Stimulated activated naive CD8-positive, alpha-beta T cell treated with anti-CD3 and anti-CD28 coated beads, Interleukin-15, Interleukin-2, amounts not matched to agents 100 U/mL and 50 U/mL, for 24 hours (primary cell): ENCODE measurements at regions not wholly inside any gene's neighbourhood (a gene's known extent, or its start where the extent isn't known, plus 50 kb on each side); places are given as distances from the start of the nearest gene placed in this dataset.

Experiments used
- ATAC-seq: fragments of 150-1000 bp; cut with Tn5 transposase; one replicate; pipeline ENCODE4 v1.10.0; 2021
- DNase-seq: peaks from one replicate; pipeline ENCODE4 v3.0.0; 2021

- DNase-seq (no peak), ATAC-seq (no peak)
These were observed 576.1 kb upstream of the RGS18 start for GRCh38 chr1:191582169-191582568.

- ATAC-seq (no peak), DNase-seq (no peak)
These were observed 573.2 kb upstream of the RGS18 start for GRCh38 chr1:191585095-191585494.

- DNase-seq (no peak), ATAC-seq (no peak)
These were observed 569.4 kb upstream of the RGS18 start for GRCh38 chr1:191588905-191589304.

GRCh38 chr1:191589536-191589935, 568.7 kb upstream of the RGS18 start:
- ATAC-seq (no peak), DNase-seq (no peak)

GRCh38 chr1:191590578-191590977, 567.7 kb upstream of the RGS18 start:
- ATAC-seq: no peak
- DNase-seq: no peak

- ATAC-seq (no peak), DNase-seq (no peak)
These were observed 566.2 kb upstream of the RGS18 start for GRCh38 chr1:191592039-191592438.

- no peak for DNase-seq
- no peak for ATAC-seq
These were observed 565.4 kb upstream of the RGS18 start for GRCh38 chr1:191592907-191593306.

GRCh38 chr1:191595170-191595569, 563.1 kb upstream of the RGS18 start:
- DNase-seq: no peak

GRCh38 chr1:191608367-191608766, 549.9 kb upstream of the RGS18 start:
- ATAC-seq: no peak

More at GRCh38 chr1:191595170-191595569, 563.1 kb upstream of the RGS18 start:
- no peak for ATAC-seq

GRCh38 chr1:191609305-191609704, 549.0 kb upstream of the RGS18 start:
- DNase-seq (no peak), ATAC-seq (no peak)

More at GRCh38 chr1:191608367-191608766, 549.9 kb upstream of the RGS18 start:
- no peak for DNase-seq

- no peak for ATAC-seq
- DNase-seq: no peak
These were observed 543.0 kb upstream of the RGS18 start for GRCh38 chr1:191615101-191615821.

GRCh38 chr1:191618181-191618580, 540.1 kb upstream of the RGS18 start:
- DNase-seq (no peak), ATAC-seq (no peak)

- ATAC-seq (no peak), DNase-seq (no peak)
These were observed 537.4 kb upstream of the RGS18 start for GRCh38 chr1:191620883-191621282.

- ATAC-seq: no peak
- DNase-seq: no peak
These were observed 534.2 kb upstream of the RGS18 start for GRCh38 chr1:191624044-191624443.

- DNase-seq: no peak
These were observed 528.4 kb upstream of the RGS18 start for GRCh38 chr1:191629836-191630235.

GRCh38 chr1:191634801-191635508, 523.3 kb upstream of the RGS18 start:
- DNase-seq (no peak), ATAC-seq (no peak)

More at GRCh38 chr1:191629836-191630235, 528.4 kb upstream of the RGS18 start:
- ATAC-seq: no peak

- no peak for ATAC-seq
- no peak for DNase-seq
These were observed 521.9 kb upstream of the RGS18 start for GRCh38 chr1:191636345-191636744.

- DNase-seq (no peak), ATAC-seq (no peak)
These were observed 516.6 kb upstream of the RGS18 start for GRCh38 chr1:191641420-191642260.

- DNase-seq (no peak), ATAC-seq (no peak)
These were observed 515.2 kb upstream of the RGS18 start for GRCh38 chr1:191643060-191643459.

- no peak for DNase-seq
- ATAC-seq: no peak
These were observed 509.3 kb upstream of the RGS18 start for GRCh38 chr1:191648939-191649338.

GRCh38 chr1:191662051-191662450, 496.2 kb upstream of the RGS18 start:
- DNase-seq: no peak
- ATAC-seq: no peak

- no peak for DNase-seq
- ATAC-seq: no peak
These were observed 495.5 kb upstream of the RGS18 start for GRCh38 chr1:191662746-191663145.

GRCh38 chr1:191668525-191668924, 489.7 kb upstream of the RGS18 start:
- ATAC-seq: no peak
- DNase-seq: no peak
